GM12878 (cell line): ENCODE measurements at regions not wholly inside any gene's neighbourhood (a gene's known extent, or its start where the extent isn't known, plus 50 kb on each side); places are given as distances from the start of the nearest gene placed in this dataset.
"Not testable (repeated sequence)": the region's sequence is repeated elsewhere in the genome, so short reads cannot be mapped to it uniquely, and the experiment has no call there.

Experiments used
- ATAC-seq: fragments of 200-7000 bp; cut with Tn5 transposase; 3 replicates; pipeline ENCODE4 v1.9.1; 2020; ENCODE audit warnings: mild to moderate bottlenecking, moderate library complexity
- BruUV-seq: library from RNA; stranded (reverse); fragments of 400-500 nt; replicated peaks from 2 replicates; lab custom pipeline; 2021; lab: Mats Ljungman, UMichigan
- CTCF ChIA-PET: fragments of 300-600 bp; sonication (Branson Sonifier 250); formaldehyde crosslinking; extraction: SDS; loops from one replicate; lab custom pipeline; 2021; ENCODE audit warnings: inconsistent platforms; lab: Yijun Ruan, JAX
- POLR2A ChIA-PET: fragments of 350-600 bp; formaldehyde crosslinking; extraction: SDS; loops from one replicate; lab custom pipeline; 2021; ENCODE audit warnings: inconsistent platforms; lab: Charles Lee
- RAD21 ChIA-PET: fragments of 300-600 bp; sonication (Branson Sonifier 250); formaldehyde crosslinking; loops from one replicate; lab custom pipeline; 2023; ENCODE audit warnings: antibody characterized with exemption; ENCODE audit not compliant: unreplicated experiment; lab: Charles Lee
- SMC1A ChIA-PET: fragments of 300-600 bp; sonication (Branson Sonifier 250); formaldehyde crosslinking; loops from one replicate; lab custom pipeline; 2023; ENCODE audit not compliant: unreplicated experiment, uncharacterized antibody; lab: Charles Lee
- DNase-seq: peaks from one replicate; pipeline ENCODE4 v3.0.0-alpha.2; 2011; ENCODE audit warnings: low read depth, low spot score
- FAIRE-seq: peaks from 3 replicates; lab custom pipeline; 2011; peaks lifted over from hg19 to GRCh38; lab: Jason Lieb, UNC
- H2AFZ ChIP-seq: 2 replicates; pipeline ENCODE4 v1.6.0; 2011; ENCODE audit warnings: low read depth, low read length, control low read depth; ENCODE audit not compliant: control insufficient read depth
- H3K27ac ChIP-seq: 2 replicates; pipeline ENCODE4 v1.5.1; 2011; ENCODE audit warnings: control low read depth; ENCODE audit not compliant: control insufficient read depth, insufficient read depth
- H3K27me3 ChIP-seq, 2 experiments: replicated peaks in 1 of 2; 2 replicates each; pipeline versions ENCODE4 v1.6.0 to v1.6.1; 2011; ENCODE audit warnings: low read length in 1 of 2; ENCODE audit not compliant: control insufficient read depth in 2 of 2, insufficient read depth in 2 of 2
- H3K36me3 ChIP-seq, 2 experiments: 2 replicates each; pipeline ENCODE4 v1.5.1; 2011; ENCODE audit warnings: low read length in 1 of 2; ENCODE audit not compliant: control insufficient read depth in 2 of 2, insufficient read depth in 2 of 2
- H3K4me1 ChIP-seq: 2 replicates; pipeline ENCODE4 v1.6.1; 2011; ENCODE audit warnings: mild to moderate bottlenecking, low read length, moderate library complexity, mixed read lengths; ENCODE audit not compliant: control insufficient read depth, insufficient read depth
- H3K4me2 ChIP-seq: 2 replicates; pipeline ENCODE4 v1.6.0; 2011; ENCODE audit warnings: control low read depth; ENCODE audit not compliant: control insufficient read depth, insufficient read depth
- H3K4me3 ChIP-seq: fragments of 200-600 bp; sonication (generic); 2 replicates; pipeline ENCODE4 v1.5.1; 2016
- H3K79me2 ChIP-seq: 2 replicates; pipeline ENCODE4 v1.6.0; 2011; ENCODE audit warnings: low read length; ENCODE audit not compliant: control insufficient read depth, insufficient read depth
- H3K9ac ChIP-seq: 2 replicates; pipeline ENCODE4 v1.8.0; 2011; ENCODE audit warnings: low read length, control low read depth, mixed read lengths; ENCODE audit not compliant: control insufficient read depth, insufficient read depth
- H3K9me3 ChIP-seq: replicated peaks from 3 replicates; pipeline ENCODE4 v1.5.1; 2011; ENCODE audit warnings: mild to moderate bottlenecking, low read length; ENCODE audit not compliant: control insufficient read depth, insufficient read depth
- H4K20me1 ChIP-seq: 2 replicates; pipeline ENCODE4 v1.6.0; 2011; ENCODE audit not compliant: control insufficient read depth, insufficient read depth
- BHLHE40 ChIP-seq, 2 experiments: fragments of 450-650 bp in 1 of 2; IDR thresholded peaks; 2 replicates each; pipeline ENCODE4 v1.6.1; 2011 to 2017; ENCODE audit warnings: low read depth in 2 of 2, borderline replicate concordance in 1 of 2, improper control_type of control experiment in 1 of 2, low read length in 1 of 2, mild to moderate bottlenecking in 1 of 2
- DPF2 ChIP-seq: fragments of 450-650 bp; IDR thresholded peaks from 2 replicates; pipeline ENCODE4 v1.6.1; 2017; ENCODE audit warnings: mild to moderate bottlenecking
- IKZF2 ChIP-seq, 2 experiments: fragments of 450-650 bp; IDR thresholded peaks; 2 replicates each; pipeline ENCODE4 v1.6.1; 2017; ENCODE audit warnings: mild to moderate bottlenecking in 2 of 2, moderate library complexity in 2 of 2
- SPI1 ChIP-seq: IDR thresholded peaks from 2 replicates; pipeline ENCODE4 v1.6.1; 2011; ENCODE audit warnings: low read depth, mild to moderate bottlenecking, low read length, moderate library complexity, borderline replicate concordance; ENCODE audit not compliant: insufficient read depth
- WGBS: methylation state at CpG from one replicate; pipeline ENCODE4 v1.1.6; 2016; ENCODE audit warnings: low lambda C conversion rate; ENCODE audit not compliant: insufficient replicate concordance, insufficient coverage; ENCODE audit errors: missing lambda C conversion rate; 5-methylcytosine and 5-hydroxymethylcytosine counted together
- in situ Hi-C: fragments of 300-500 bp; cut with MboI; formaldehyde crosslinking; loops from 9 replicates; pipeline ENCODE4 v1.14.3; 2018; ENCODE audit warnings: mixed read lengths
- intact Hi-C: fragments of 100-400 bp; cut with micrococcal nuclease; formaldehyde crosslinking; loops from one replicate; pipeline ENCODE4 v1.14.2; 2022; ENCODE audit not compliant: unreplicated experiment
- TF ChIP-seq, protein P1 (sequence below): fragments of 450-650 bp; IDR thresholded peaks from 2 replicates; pipeline ENCODE4 v1.6.1; 2016; ENCODE audit warnings: mild to moderate bottlenecking

DNA sequence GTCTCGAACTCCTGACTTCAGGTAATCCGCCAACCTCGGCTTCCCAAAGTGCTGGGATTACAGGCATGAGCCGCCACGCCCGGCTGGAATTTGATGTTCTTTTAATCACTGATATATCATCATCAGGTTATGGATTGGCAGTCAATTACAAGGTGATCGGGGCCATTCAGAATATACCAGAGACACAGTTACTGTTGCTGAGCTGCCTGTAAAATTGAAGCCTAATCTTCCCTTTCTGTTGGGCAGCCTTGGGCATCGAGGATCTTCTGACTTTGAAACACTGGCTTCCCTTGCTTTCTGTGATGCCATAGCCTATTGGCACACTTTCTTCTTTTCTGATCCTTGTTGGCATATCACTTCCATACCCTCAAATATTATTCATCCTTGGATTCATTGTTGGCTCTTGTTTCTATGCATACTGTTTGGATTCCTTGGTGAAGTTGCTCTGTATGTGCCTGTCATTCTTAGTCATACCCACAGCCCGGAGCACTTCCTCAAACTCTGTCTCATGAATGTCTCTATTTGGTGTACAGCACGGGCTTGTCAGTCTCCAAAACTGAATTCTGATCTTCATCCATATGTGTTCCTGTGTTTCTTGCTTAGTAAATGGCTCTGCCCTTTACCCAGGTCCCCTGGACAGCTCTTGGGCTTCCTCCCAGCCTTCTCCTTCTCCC is 85.6 kb upstream of the CRYM start:
- RAD21 ChIA-PET, in situ Hi-C loops, H3K4me3 ChIP-seq, DNase-seq, H3K9me3 ChIP-seq, H3K36me3 ChIP-seq: not testable (repeated sequence)
- H3K4me1 ChIP-seq = peaks cover 23% of the 10 kb centered on the region
- peak overlapping the region; percentile 59; the same call in 1 of the 2 replicates for H3K4me2 ChIP-seq
- H3K27ac ChIP-seq = peak overlapping the region; percentile 56
- peak; percentile 44 to 47; a peak in 1 of 4 replicates for TF ChIP-seq IKZF2 (IDR thresholded peaks at IDR 0.05)
- TF ChIP-seq, protein P1, sequence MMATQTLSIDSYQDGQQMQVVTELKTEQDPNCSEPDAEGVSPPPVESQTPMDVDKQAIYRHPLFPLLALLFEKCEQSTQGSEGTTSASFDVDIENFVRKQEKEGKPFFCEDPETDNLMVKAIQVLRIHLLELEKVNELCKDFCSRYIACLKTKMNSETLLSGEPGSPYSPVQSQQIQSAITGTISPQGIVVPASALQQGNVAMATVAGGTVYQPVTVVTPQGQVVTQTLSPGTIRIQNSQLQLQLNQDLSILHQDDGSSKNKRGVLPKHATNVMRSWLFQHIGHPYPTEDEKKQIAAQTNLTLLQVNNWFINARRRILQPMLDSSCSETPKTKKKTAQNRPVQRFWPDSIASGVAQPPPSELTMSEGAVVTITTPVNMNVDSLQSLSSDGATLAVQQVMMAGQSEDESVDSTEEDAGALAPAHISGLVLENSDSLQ = peak; percentile 87
- peak; percentile 75 for TF ChIP-seq SPI1
- peak; percentile 19; the same call in 1 of the 2 replicates for TF ChIP-seq DPF2
- TF ChIP-seq BHLHE40 (IDR thresholded peaks at IDR 0.05; ENCODE audit: borderline replicate concordance in 1 of 2, low read depth in 2 of 2, low read length in 1 of 2) = peak in 1 of 2 experiments; percentile 53; a peak in 1 of 4 replicates
- TF ChIP-seq, all 136 proteins: peak for 5; not testable (repeated sequence) for 131
- intact Hi-C loops, H3K79me2 ChIP-seq, CTCF ChIA-PET, FAIRE-seq, H4K20me1 ChIP-seq, H3K9ac ChIP-seq, H3K27me3 ChIP-seq, POLR2A ChIA-PET, BruUV-seq: not testable (repeated sequence)
- H2AFZ ChIP-seq = peak overlapping the region; percentile 15; the same call in 1 of the 2 replicates
- SMC1A ChIA-PET = interaction anchor here (1.9 kb wide), 1 partner anchor 61 kb away, joined by 6 read pairs; no protein-coding TSS in a partner anchor
- ATAC-seq = peak; percentile 41
- WGBS = 58% methylated on average over 10 of the region's 10 CpGs

DNA sequence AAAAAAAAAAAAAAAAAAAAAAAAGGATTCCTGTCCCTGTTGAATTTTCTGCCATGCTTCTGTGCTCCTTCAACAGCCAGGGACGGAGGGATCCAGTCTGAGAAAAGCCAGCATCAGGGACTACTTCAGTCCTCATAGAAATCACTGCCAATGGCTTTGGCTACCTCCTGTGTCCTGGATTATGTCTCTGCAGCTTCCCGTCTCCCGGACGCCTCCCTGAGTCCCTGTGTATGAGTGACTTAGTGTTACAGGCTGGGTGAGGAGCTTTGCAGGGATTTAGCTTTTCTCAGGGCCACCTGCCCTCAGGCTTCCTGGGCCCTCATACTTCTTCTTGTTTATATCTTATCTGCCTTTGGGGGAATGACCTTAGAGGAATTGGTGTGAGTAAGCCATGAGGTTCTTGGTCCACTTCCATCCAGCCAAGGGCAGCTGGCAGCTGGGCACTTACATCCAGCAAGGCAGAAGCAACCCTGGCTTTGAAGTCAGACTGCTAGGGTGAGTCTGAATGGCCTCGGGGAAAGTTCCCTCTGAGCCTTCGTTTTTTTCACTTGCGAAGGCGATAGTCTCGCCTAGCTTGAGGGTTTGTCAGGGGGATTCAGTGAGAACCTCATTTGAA is 83.6 kb upstream of the CRYM start:
- 98% methylated on average over 8 of the region's 9 CpGs for WGBS
- intact Hi-C loops, H3K4me3 ChIP-seq, BruUV-seq, DNase-seq, H3K9ac ChIP-seq, H3K9me3 ChIP-seq, H3K36me3 ChIP-seq, H3K27ac ChIP-seq, in situ Hi-C loops, H3K4me2 ChIP-seq, H2AFZ ChIP-seq, CTCF ChIA-PET, H3K27me3 ChIP-seq, POLR2A ChIA-PET, H3K79me2 ChIP-seq, ATAC-seq, FAIRE-seq, H4K20me1 ChIP-seq: not testable (repeated sequence)
- ChIA-PET SMC1A (interaction anchor here (0.6 to 1.9 kb wide), 2 partner anchors 59 to 88 kb away, joined by 3 to 6 read pairs; no protein-coding TSS in a partner anchor), RAD21 (interaction anchor here (1.7 kb wide), 1 partner anchor 61 kb away, joined by 3 read pairs; no protein-coding TSS in a partner anchor)
- H3K4me1 ChIP-seq = peaks cover 22% of the 10 kb centered on the region
